K562 (cell line): ENCODE measurements at regions not wholly inside any gene's neighbourhood (a gene's known extent, or its start where the extent isn't known, plus 50 kb on each side); places are given as distances from the start of the nearest gene placed in this dataset.

ENCODE experiments used
- ATAC-seq: fragments of 200-7000 bp; cut with Tn5 transposase; 3 replicates; pipeline ENCODE4 v1.9.1; 2020; ENCODE audit warnings: moderate library complexity
- BruUV-seq: library from RNA; stranded (reverse); fragments of 400-500 nt; replicated peaks from 2 replicates; lab custom pipeline; 2021; lab: Mats Ljungman, UMichigan
- CTCF ChIA-PET: fragments of 300-600 bp; formaldehyde crosslinking; extraction: SDS; loops from one replicate; lab custom pipeline; 2021; ENCODE audit warnings: low intra/inter-chr PET ratio; lab: Yijun Ruan, JAX
- POLR2A ChIA-PET: fragments of 300-600, 350-650 bp; sonication (Branson Sonifier 250); formaldehyde crosslinking; extraction: SDS; loops from one replicate; lab custom pipeline; 2021; ENCODE audit warnings: antibody characterized with exemption, inconsistent platforms; lab: Yijun Ruan, JAX
- DNase-seq, 4 experiments: peaks; one replicate each; pipeline versions ENCODE4 v3.0.0 to v3.0.0-alpha.2; 2011 to 2018; ENCODE audit warnings: low spot score in 3 of 4, mixed read lengths in 3 of 4; ENCODE audit errors: extremely low read depth in 1 of 4
- FAIRE-seq: peaks from 2 replicates; lab custom pipeline; 2011; peaks lifted over from hg19 to GRCh38; lab: Jason Lieb, UNC
- H2AFZ ChIP-seq: 2 replicates; pipeline ENCODE4 v1.6.0; 2011; ENCODE audit warnings: low read depth, low read length, control low read depth, inconsistent platforms
- H3K27ac ChIP-seq: fragments of 200-600 bp; 3 replicates; pipeline ENCODE4 v1.8.0; 2011; ENCODE audit warnings: low read depth, mild to moderate bottlenecking, control low read depth, inconsistent platforms, low read length, moderate library complexity, mixed read lengths; ENCODE audit errors: extremely low read depth
- H3K27me3 ChIP-seq, 2 experiments: fragments of 300-600 bp in 1 of 2; 2 replicates in 1 of 2; 3 replicates in 1 of 2; pipeline versions ENCODE4 v1.6.0 to v1.8.0; 2011; ENCODE audit warnings: inconsistent platforms in 2 of 2, low read length in 2 of 2, mild to moderate bottlenecking in 1 of 2, mixed read lengths in 1 of 2, moderate library complexity in 1 of 2; ENCODE audit not compliant: control insufficient read depth in 2 of 2, insufficient read depth in 2 of 2
- H3K36me3 ChIP-seq: fragments of 300-600 bp; 3 replicates; pipeline ENCODE4 v1.8.0; 2011; ENCODE audit warnings: mild to moderate bottlenecking, low read length, inconsistent platforms; ENCODE audit not compliant: control insufficient read depth, insufficient read depth
- H3K4me1 ChIP-seq, 2 experiments: fragments of 200-600 bp in 1 of 2; replicated peaks in 1 of 2; 2 replicates in 1 of 2; 3 replicates in 1 of 2; pipeline versions ENCODE4 v1.5.1 to v1.8.0; 2011; ENCODE audit warnings: inconsistent platforms in 2 of 2, low read length in 2 of 2, mild to moderate bottlenecking in 1 of 2, mixed read lengths in 1 of 2, moderate library complexity in 1 of 2; ENCODE audit not compliant: control insufficient read depth in 2 of 2, insufficient read depth in 2 of 2
- H3K4me2 ChIP-seq: 2 replicates; pipeline ENCODE4 v1.6.1; 2011; ENCODE audit warnings: low read length, control low read depth, inconsistent platforms, mixed read lengths; ENCODE audit not compliant: insufficient read depth
- H3K4me3 ChIP-seq: fragments of 200-600 bp; sonication (generic), shearing (Covaris generic); 2 replicates; pipeline ENCODE4 v1.5.1; 2016; ENCODE audit warnings: control low read depth, inconsistent platforms
- H3K79me2 ChIP-seq: fragments of 200-600 bp; 3 replicates; pipeline ENCODE4 v1.8.0; 2011; ENCODE audit warnings: low read length, inconsistent platforms; ENCODE audit not compliant: control insufficient read depth, insufficient read depth
- H3K9ac ChIP-seq, 2 experiments: 2 replicates each; pipeline versions ENCODE4 v1.6.0 to v1.6.1; 2011; ENCODE audit warnings: low read depth in 2 of 2, low read length in 2 of 2, control low read depth in 1 of 2, inconsistent platforms in 1 of 2, mild to moderate bottlenecking in 1 of 2, mixed read lengths in 1 of 2; ENCODE audit not compliant: insufficient read depth in 1 of 2
- H3K9me1 ChIP-seq: one replicate; pipeline ENCODE4 v1.6.0; 2011; ENCODE audit warnings: inconsistent platforms, mild to moderate bottlenecking, low read length, moderate library complexity; ENCODE audit not compliant: control insufficient read depth, insufficient read depth
- H3K9me3 ChIP-seq: replicated peaks from 2 replicates; pipeline ENCODE4 v1.5.1; 2011; ENCODE audit warnings: low read depth, low read length, inconsistent platforms; ENCODE audit not compliant: control insufficient read depth, insufficient read depth
- H4K20me1 ChIP-seq: replicated peaks from 2 replicates; pipeline ENCODE4 v1.6.1; 2011; ENCODE audit warnings: low read length, inconsistent platforms, mixed read lengths; ENCODE audit not compliant: control insufficient read depth, insufficient read depth
- CBFA2T2 ChIP-seq: fragments of 450-650 bp; conservative IDR thresholded peaks from 2 replicates; pipeline ENCODE4 v1.6.1; 2017; ENCODE audit warnings: mild to moderate bottlenecking
- CBFA2T3 ChIP-seq: fragments of 450-650 bp; IDR thresholded peaks from 2 replicates; pipeline ENCODE4 v1.6.1; 2017
- CTBP1 ChIP-seq: fragments of 450-650 bp; IDR thresholded peaks from 2 replicates; pipeline ENCODE4 v1.6.1; 2016; ENCODE audit warnings: borderline replicate concordance
- FOXP1 ChIP-seq: sonication (generic); formaldehyde crosslinking; IDR thresholded peaks from 2 replicates; pipeline ENCODE4 v1.8.0; 2022; ENCODE audit warnings: mild to moderate bottlenecking, missing genetic modification reagents
- KLF16 ChIP-seq: IDR thresholded peaks from 2 replicates; pipeline ENCODE4 v1.6.1; 2016; ENCODE audit warnings: antibody characterized with exemption
- TAL1 ChIP-seq: fragments of 450-650 bp; IDR thresholded peaks from 2 replicates; pipeline ENCODE4 v1.6.1; 2016; ENCODE audit warnings: mild to moderate bottlenecking
- TCF3 ChIP-seq: sonication (generic); formaldehyde crosslinking; IDR thresholded peaks from 2 replicates; pipeline ENCODE4 v1.4.0; 2020; ENCODE audit warnings: mild to moderate bottlenecking, missing genetic modification reagents
- TEAD4 ChIP-seq, 2 experiments: sonication (generic) in 1 of 2; formaldehyde crosslinking in 1 of 2; IDR thresholded peaks; 2 replicates each; pipeline versions ENCODE4 v1.6.1 to v1.8.0; 2012 to 2022; ENCODE audit warnings: borderline replicate concordance in 1 of 2, inconsistent platforms in 1 of 2, low read length in 1 of 2, mild to moderate bottlenecking in 1 of 2, missing genetic modification reagents in 1 of 2
- THAP12 ChIP-seq: fragments of 250-450 bp; sonication (Bioruptor Pico); IDR thresholded peaks from 2 replicates; pipeline ENCODE4 v1.9.0; 2021; ENCODE audit warnings: mild to moderate bottlenecking, inconsistent platforms
- ZNF280A ChIP-seq: fragments of 450-650 bp; IDR thresholded peaks from 2 replicates; pipeline ENCODE4 v1.6.1; 2018; ENCODE audit warnings: mild to moderate bottlenecking, low read depth; ENCODE audit not compliant: partially characterized antibody
- WGBS: fragments of 100-300 bp; shearing (Covaris generic); methylation state at CpG from one replicate; pipeline ENCODE4 v1.1.6; 2016; ENCODE audit warnings: low coverage, mixed read lengths; ENCODE audit not compliant: insufficient coverage; ENCODE audit errors: missing lambda C conversion rate; 5-methylcytosine and 5-hydroxymethylcytosine counted together
- in situ Hi-C: fragments of 300-500 bp; cut with MboI; formaldehyde crosslinking; loops from 4 replicates; pipeline ENCODE4 v1.15.0; 2018; ENCODE audit warnings: inconsistent platforms, mixed read lengths
- intact Hi-C: fragments of 100-400 bp; cut with micrococcal nuclease; formaldehyde crosslinking; loops from 2 replicates; pipeline ENCODE4 v1.14.2; 2022

- no peaks in the 10 kb centered on the region for H3K79me2 ChIP-seq
- POLR2A ChIA-PET = no interaction called here
- TF ChIP-seq TAL1 (peak; percentile 25; the same call in 1 of the 2 replicates), ZNF280A (no peak), FOXP1 (CRISPR knock-in tag) (no peak), KLF16 (no peak), TEAD4 (IDR thresholded peaks at IDR 0.05; ENCODE audit: low read length) (peak; percentile 78), TEAD4 (CRISPR knock-in tag; IDR thresholded peaks at IDR 0.05; ENCODE audit: borderline replicate concordance) (no peak), TCF3 (CRISPR knock-in tag) (peak; percentile 33; the same call in 1 of the 2 replicates), CTBP1 (peak; percentile 11; the same call in 1 of the 2 replicates), THAP12 (CRISPR knock-in tag) (no peak), CBFA2T3 (peak; percentile 49), CBFA2T2 (0 out of 2 replicates have a peak, but pooled peaks have one; percentile 5)
- no peaks in the 10 kb centered on the region for H3K9me1 ChIP-seq
- no peak overlapping the region for H3K4me3 ChIP-seq
- no peaks in the 10 kb centered on the region for H3K36me3 ChIP-seq
- whole genome bisulfite sequencing = 5% methylated on average over 13 of the region's 13 CpGs
- H3K4me1 ChIP-seq = peaks cover 0 to 3% of the 10 kb centered on the region in 2 experiments; a peak in 1 of 5 replicates
- in situ Hi-C loops = no loop called here
- H3K27ac ChIP-seq = no peak overlapping the region
- no peaks in the 10 kb centered on the region for H4K20me1 ChIP-seq
- peak in 1 of 4 experiments; percentile 24 for DNase-seq
- peak; percentile 43; the same call in 2 of the 3 replicates for ATAC-seq
- peak; percentile 23 for FAIRE-seq
- H3K4me2 ChIP-seq = peak overlapping the region; percentile 46; the same call in 1 of the 2 replicates
- CTCF ChIA-PET = no interaction called here
- H2AFZ ChIP-seq = peak overlapping the region; percentile 34
- intact Hi-C loops = no loop called here
- no peak overlapping the region for H3K9ac ChIP-seq
- no peaks in the 10 kb centered on the region for H3K9me3 ChIP-seq
- no TSS peak for BruUV-seq
- no peaks in the 10 kb centered on the region for H3K27me3 ChIP-seq
Measured at GRCh38 chr5:89377767-89378455, 494.9 kb upstream of the MEF2C start.
